ENCODE measurements at regions not wholly inside any gene's neighbourhood (a gene's known extent, or its start where the extent isn't known, plus 50 kb on each side); places are given as distances from the start of the nearest gene placed in this dataset.

DNA sequence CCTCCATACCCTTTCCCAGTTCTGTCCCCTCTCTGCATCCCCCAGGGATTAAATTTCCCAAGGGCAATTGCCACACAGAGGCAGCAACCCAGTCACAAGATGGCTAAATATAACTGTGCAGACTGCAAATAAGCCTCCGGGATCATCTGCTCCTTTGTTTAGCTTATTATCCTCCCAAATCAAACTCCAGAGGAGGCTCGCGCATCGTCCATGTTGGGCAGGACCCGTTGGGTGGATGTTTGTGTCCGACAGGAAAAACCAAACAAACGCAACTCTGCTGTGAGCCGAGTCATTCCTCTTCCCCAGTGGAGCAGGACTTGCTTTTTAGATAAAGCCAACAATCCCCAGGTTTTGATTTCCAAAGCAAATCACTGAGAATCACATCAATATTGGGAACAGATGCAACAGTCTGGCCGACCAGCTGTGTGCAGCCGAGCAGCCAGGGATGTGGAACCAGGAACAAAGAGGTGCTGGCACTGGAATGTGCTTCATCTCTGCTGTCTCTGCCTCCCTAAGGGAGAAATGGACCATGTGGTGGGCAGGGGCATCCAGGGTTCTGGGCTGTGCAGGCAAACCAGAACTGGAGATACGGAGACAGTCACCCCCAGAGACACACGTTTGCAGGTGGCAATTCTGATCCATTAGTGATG lies 89.8 kb downstream of the PTTG1 start:
- DNase-seq: no peak

Measured in CD4-positive, alpha-beta T cell treated with Interleukin-17A for 1 hour (primary cell).